Left cardiac atrium (tissue), 4 donors: ENCODE measurements at regions not wholly inside any gene's neighbourhood (a gene's known extent, or its start where the extent isn't known, plus 50 kb on each side); places are given as distances from the start of the nearest gene placed in this dataset.

Experiments used
- ATAC-seq, 2 donors: fragments of 200-7000 bp; cut with Tn5 transposase; one replicate each; pipeline ENCODE4 v1.9.1; 2020; ENCODE audit warnings: mild to moderate bottlenecking in 2 of 2, moderate library complexity in 2 of 2
- DNase-seq: peaks from one replicate; pipeline ENCODE4 v3.0.0-alpha.2; 2020
- intact Hi-C, 2 donors: fragments of 100-400 bp; cut with DNase I; formaldehyde crosslinking; loops; one replicate each; pipeline versions ENCODE4 v1.14.1 to v1.15.1; 2022 to 2023
- donor health status: DM: no; HTN: yes; CAD: no.
- donor health status: DM: no; HTN: yes; CAD: no; lungs with severe emphysema.
- donor health status: DM: yes; HTN: yes; CAD: no.
- donor health status: Dilated cardiomyopathy.

DNA sequence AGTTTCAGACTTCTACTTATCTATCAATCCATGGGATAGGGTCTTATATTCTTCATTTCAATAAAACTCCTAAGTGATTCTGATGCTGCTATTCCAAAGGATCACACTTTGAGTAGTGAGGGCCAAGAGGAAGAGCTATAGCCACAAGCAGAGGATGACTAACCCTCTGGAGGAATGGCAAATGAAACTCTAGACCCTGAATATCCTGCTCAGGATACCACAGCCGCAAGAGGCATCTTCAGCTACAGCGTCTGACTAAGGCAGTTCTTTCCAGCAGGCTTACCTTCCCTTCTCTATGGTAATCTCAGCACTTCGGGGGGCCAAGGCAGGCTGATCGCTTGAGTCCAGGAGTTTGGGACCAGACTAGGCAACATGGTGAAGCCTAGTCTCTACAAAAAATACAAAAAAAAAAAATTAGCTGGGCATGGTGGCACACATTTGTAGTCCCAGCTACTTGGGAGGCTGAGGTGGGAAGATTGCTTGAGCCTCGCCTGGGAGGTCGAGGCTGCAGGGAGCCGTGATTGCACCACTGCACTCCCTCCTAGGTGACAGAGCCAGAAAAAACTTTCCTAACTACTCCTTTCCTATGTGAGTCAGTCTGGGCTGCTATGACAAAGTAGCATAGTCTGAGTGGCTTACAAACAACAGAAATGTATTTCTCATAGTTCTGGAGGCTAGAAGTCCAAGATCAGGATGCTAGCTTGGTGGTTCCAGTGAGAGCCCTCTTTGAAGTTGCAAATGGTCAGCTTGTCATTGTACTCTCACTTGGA is 371.9 kb downstream of the IRS1 start:
- peak in 1 of 2 donors; percentile 56 for ATAC-seq

DNA sequence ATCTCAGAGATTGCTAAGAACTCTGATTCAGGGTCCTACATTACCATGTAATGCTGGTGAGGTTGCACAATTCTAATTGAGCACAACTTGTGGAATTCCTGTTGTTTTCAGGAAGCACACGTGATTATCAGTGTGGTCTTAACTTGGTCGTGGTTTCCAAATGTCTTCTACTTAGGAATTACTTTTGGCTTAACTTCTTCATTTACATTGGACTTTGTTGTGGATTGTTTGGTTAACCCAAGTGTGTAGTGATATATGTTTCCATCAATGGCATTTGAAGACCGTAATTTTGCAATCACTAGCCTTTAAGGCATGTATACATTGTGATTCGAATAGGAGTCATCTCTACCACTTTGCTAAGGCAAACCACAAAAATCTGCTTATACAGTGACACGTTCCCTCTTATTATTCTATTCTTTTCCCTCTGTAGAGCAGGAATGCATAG is 373.3 kb downstream of the IRS1 start:
- ATAC-seq = no peak
- no peak for DNase-seq
- intact Hi-C loops = no loop called here

More for the DNA sequence above, 371.9 kb downstream of the IRS1 start:
- no peak for DNase-seq
- intact Hi-C loops = no loop called here

DNA sequence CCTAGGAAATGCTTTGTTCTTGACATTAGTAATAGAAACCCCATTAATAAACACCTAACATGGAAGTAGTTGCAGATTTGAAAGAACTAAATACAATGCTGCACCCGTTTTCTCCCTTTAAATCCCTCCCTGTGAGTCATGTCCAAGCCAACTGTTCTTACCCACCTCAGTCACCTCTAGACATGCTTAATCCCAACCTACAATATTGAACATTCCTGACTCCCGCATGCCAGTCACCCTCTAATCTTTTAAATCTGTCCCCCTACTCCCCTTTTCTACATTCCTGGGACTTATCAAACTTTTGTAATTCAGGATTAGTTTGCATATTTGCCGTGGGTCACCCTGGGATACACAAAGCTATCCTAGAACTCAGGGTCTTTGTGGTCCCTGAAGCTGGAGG is 374.6 kb downstream of the IRS1 start:
- DNase-seq = no peak
- no peak for ATAC-seq
- intact Hi-C loops = no loop called here

DNA sequence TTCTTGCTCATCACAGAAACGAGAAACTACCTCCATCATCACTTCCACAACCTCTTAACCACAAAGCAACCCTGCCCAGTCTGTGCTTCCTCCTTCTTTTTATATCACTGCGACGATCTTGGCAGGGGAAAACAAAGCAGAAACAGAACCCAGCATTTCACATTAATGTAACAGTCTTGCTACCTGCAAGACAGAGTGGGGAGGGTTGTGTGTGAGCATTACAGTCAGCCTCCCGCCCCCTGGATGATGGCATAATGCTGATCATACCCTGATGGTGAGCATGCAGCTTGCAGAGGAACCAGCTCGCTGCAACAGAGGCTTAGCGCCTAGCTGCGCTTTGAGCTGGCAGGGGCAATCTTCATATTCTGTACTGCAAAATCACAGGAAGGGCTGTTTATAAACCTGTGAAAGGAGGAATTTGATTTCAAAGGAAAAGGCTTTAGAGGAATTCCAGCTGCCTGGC is 376.1 kb downstream of the IRS1 start:
- intact Hi-C loops = no loop called here
- no peak for DNase-seq
- ATAC-seq = peak; percentile 34 to 53

DNA sequence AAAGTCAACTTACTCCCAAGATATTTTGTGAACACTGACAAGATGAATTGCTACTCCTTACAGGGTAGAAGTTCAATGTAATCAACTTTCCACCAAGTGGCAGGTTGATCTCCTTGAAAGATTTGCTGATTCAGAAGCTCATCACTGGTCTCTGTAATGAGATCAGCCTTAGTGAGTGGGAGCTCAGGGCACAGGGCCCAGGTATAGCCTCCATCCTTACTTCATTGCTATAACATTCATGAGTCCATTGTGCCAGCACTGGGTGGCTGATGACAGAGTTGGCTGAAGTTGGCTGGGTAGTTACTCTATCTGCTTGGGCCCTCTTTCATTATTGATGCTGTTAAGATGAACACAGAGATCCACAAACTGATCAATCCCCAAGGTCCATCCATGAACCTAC is 379.0 kb downstream of the IRS1 start:
- DNase-seq = no peak

DNA sequence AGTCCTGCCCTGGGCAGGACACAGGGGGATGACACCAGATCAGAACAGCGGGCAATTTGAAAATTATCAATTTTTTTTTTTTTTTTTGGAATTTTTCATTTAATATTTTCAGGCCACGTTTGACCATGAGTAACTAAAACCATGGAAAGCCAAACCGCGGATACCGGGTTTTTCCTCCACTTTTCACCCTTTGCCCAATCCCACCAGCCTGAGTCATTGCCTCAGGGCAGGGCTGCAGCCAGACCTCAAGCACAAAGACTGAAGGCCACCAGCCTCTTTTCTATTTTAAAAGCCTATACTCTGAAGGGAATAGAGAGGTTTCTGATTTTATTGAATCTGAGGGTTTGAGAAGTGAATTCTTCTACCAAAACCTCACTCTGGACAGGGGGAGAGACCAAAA is 381.1 kb downstream of the IRS1 start:
- intact Hi-C loops = no loop called here
- no peak for DNase-seq
- ATAC-seq = no peak

More for the DNA sequence above, 379.0 kb downstream of the IRS1 start:
- intact Hi-C loops = no loop called here
- ATAC-seq = no peak

DNA sequence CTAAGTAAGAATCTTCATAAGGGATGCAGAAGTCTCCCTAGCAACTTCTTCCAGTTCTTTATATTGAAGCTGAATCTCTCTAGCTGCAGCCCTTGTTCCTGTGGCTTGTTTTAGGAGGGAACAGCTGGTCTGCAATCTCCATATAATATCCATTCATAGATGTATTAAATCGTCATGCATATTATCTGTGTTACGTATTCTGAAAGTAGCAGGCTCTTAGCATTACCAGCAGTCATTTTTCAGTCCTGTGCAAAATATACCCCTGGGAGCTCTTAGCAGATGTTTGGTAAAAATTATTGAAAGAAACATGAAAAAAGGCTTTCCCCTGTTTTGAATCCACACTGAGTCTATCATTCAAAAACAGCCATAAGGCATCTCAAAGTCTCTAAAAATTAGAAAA is 385.3 kb downstream of the IRS1 start:
- intact Hi-C loops = no loop called here
- no peak for ATAC-seq
- DNase-seq = no peak

DNA sequence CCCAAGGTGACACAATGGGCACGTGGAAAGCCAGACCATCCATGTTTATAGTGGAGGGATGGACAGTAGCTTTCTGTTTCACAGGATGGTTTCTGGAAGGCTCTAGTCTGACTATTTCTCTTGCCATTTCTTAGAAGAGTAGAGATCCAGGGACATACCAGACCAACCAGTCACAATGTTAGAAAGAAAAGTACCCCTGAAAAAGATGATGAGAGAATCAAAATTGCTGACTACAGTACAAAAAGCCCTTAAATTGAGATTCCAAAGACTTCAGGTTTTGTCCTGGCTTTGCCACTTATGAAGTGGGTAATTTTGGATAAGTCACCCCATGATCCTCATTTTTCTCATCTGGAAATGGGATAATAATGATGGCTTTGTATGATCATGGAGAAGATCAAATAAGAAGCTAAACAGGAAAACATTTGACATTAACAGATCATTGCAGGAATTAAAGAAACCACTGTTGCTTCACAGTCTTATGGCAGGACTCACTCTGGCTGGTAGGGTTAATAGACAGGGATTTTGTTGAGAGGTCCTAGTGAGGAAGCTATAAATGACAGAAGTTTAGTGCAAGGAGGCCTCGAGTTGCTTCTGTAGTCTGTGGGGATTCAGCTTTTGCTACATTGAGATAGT is 386.0 kb downstream of the IRS1 start:
- intact Hi-C loops = no loop called here
- ATAC-seq = no peak

DNA sequence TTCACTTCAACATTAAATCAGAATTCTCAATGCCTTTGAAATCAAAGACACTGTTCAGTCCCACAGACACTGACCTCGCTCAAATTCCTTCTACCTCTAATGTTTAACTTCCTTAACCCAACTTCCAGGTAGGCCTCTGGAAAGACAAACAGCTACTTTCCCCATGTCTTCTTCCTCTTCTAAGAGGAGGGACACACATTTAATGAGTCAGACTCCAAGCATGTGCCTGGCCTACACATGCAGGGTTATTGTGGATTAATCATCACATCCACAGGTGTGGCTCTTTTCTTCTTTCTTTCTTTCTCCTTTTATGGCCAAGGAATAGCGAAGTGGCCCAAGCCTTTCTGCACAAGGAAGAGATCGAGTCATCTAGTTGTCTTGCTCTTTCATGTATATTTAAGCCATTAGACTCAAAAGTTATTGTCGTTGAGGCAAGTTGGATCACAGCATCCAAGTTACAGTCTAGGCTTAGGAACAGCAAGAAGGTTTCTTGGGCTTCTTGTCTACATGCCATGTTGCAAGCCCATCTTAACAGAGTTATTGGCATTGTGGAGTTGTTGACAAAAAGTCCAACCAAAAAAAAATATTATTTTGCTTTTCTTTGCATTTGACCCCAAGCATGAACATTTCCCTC is 387.8 kb downstream of the IRS1 start:
- intact Hi-C loops = no loop called here
- no peak for DNase-seq
- no peak for ATAC-seq

More for the DNA sequence above, 386.0 kb downstream of the IRS1 start:
- DNase-seq = no peak

DNA sequence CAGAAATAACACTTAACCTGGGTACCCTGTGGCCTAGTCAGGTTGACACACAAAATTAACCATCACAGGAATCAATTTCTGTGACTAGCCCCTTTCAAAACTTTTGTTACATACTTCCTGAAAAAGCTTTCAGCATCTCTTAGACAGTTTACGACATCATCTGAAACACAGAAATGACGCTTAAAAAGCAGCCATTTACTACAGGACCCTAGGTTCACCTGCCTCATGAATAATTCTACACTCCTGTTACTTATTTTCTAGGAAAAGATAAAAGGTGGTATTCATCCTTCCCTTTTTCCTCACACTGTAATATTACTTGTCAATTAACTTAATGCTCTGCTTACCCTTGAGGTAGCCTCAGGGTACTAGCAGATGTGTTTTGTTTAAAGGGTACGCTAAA is 388.4 kb downstream of the IRS1 start:
- DNase-seq (no peak), ATAC-seq (no peak)
- intact Hi-C loops = no loop called here

DNA sequence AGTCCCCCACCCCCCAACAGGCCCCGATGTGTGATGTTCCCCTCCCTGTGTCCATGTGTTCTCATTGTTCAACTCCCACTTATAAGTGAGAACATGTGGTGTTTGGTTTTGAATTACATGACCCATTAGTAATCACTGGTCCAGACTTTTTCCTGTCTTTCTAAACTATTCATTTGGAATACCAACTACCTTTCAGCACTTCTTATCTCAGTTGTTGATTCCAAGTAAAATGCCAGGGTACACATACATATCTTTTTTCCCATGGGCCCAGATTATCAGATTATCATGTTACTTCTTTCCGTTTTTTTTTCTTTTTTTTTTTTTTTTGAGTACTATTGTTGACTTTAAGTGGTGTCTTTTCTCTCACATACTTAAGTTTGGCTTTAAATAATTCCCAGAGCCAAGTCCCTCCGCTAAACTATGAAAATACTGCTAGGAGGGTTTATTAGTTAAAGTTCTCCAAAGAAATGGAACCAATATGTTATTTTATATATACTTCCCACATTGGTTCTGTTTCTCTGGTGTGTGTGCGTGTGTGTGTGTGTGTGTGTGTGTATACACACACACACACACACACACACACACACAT is 389.3 kb downstream of the IRS1 start:
- intact Hi-C loops = no loop called here
- no peak for DNase-seq
- ATAC-seq = peak; percentile 30 to 57

DNA sequence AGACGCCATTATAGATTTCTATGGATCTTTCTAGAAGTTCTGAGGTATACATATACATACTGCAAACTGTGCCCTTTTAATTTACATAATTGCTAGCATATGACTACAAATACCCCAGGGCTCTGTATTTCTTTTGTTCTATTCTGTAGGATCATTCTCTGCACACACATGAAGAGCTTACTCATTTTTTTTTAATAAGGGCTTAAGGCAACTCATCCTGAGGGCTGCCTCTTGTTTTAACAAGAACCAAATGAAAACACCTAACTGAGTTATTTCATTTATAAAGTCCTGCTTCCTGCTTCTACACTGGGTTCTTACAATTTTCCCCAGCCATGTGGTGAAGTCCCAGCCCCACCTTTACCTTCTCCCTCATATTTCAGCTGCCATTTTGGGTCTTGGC is 390.5 kb downstream of the IRS1 start:
- intact Hi-C loops = no loop called here
- no peak for ATAC-seq
- no peak for DNase-seq

DNA sequence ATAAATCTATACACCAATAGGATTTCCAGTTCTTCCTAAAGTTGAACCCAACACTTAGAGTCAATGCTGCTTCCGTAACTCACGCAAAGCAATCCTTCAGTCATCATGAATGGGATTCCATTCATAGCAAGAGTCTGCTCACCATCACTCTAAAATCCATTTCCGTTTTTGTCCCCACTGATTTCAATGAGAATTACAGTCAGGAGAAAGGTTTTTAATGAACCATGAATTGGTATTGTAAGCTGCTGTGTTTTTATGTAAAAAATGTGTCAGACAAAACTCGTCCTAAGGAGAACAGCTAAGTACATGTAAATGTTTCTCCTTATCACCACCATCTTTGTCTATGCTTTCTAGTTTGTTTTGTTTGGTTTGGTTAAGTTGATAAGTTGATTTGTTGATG is 391.5 kb downstream of the IRS1 start:
- ATAC-seq (no peak), DNase-seq (no peak)

DNA sequence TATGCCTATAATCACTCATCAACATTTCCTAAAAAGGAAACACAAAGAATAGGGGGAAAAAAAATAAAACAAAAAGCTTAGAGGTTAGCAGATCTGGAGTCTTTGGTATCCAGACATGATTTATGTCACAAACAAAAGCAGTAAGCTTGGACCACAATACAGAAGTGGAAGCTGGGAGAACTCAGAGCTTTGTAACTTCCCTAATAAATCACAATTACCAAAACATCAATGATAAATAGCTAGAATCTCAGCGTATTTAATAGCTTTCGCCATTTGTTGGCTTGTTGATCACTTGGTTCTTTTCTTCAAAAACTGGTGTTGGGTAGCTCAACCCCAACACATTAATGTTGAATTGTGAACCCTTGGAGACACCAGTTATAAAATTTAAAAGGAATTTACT is 392.5 kb downstream of the IRS1 start:
- DNase-seq (no peak), ATAC-seq (no peak)
- intact Hi-C loops = no loop called here

More for the DNA sequence above, 391.5 kb downstream of the IRS1 start:
- intact Hi-C loops = no loop called here

DNA sequence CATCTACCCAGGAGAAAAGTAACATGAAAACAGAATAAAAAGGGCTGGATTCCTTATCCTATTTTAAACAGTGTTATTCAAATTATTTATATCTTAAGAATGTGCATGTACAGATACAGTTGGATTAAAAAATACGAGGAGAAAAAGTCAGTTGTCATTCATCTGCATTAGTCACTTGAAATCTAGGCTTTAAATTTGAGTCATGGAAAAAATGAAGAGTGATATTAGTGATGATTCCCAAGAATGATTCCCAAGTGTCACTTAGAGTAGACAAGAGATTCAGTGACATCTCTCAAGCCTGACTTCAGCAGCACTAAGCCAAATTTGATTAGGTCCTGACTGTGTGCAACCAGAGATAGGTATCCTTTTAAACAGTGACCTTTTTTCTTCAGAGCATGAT is 394.2 kb downstream of the IRS1 start:
- ATAC-seq (no peak), DNase-seq (no peak)
- intact Hi-C loops = no loop called here

DNA sequence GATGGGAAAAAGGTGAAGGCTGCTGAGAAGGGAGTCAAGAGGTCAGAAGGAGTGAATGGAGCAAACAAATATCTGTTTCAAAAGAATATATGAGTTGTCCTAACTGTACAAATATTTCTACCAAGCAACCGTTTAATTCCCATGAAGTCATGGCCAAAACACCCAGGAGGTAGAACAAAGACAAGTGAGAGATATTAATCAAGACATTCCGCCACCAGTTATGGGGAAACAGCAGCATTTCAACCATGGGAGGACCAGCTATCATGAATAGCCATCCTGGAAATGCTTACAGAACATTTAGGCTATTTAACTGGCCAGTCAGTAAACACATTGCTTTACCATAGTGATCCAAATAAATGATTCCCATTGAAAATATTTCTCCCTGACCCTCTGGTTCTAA is 396.3 kb downstream of the IRS1 start:
- intact Hi-C loops = no loop called here
- ATAC-seq (no peak), DNase-seq (no peak)

DNA sequence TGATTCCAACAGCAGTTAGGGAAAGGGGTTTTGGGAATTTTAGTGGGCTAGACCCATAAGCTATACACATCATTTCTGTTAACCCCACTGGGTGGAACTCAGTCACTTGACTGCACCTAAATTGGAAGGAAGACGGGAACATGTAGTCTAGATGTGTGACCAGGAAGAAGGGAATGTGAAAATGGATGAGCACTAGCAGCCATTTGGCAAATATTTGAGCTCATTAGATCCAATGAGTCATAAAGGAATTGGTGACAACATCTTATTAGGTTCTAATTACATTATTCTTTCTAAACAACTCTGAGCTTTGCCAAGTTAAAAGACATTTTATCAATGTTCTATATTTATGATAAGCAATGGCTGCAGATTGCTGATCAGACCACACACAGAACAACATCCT is 400.6 kb downstream of the IRS1 start:
- intact Hi-C loops = no loop called here
- DNase-seq = no peak
- ATAC-seq = no peak

DNA sequence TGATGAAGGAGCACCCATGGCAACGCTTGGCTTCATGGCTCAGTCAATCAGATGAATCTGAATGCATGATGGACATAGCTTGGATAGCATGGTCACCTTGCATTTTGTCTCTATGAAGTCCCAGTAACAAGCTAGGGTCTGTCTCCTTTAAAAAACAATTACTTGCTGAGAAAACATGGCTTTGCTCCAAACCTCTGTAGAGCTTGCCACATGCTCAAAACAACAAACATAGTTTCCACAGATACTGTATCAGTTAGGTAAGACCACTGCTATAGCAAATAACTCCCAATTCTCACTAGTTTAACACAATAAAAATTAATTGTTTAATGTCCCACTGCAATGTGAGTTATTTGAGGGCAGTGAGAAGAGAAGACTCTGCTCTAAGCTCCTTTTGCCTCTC is 401.0 kb downstream of the IRS1 start:
- intact Hi-C loops = no loop called here
- DNase-seq = no peak
- no peak for ATAC-seq

DNA sequence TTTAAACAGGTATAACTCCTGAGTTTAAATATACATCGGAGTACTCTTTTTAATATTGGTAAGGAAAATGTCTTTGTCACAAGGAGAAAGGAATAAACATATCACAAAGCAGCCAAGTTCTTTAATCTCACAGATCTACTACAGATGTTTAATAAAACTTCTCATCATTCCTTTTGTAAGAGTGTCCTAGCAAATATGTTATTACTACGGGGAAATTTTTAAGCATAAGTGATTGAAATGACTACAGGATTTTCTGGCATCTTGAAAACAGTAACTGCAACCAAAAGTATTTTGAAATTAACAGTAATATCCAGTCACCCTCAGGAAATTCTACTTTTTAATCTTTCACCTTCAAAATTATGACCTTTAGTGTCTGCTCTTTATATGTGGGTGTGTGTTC is 403.1 kb downstream of the IRS1 start:
- intact Hi-C loops = no loop called here
- no peak for ATAC-seq
- no peak for DNase-seq

DNA sequence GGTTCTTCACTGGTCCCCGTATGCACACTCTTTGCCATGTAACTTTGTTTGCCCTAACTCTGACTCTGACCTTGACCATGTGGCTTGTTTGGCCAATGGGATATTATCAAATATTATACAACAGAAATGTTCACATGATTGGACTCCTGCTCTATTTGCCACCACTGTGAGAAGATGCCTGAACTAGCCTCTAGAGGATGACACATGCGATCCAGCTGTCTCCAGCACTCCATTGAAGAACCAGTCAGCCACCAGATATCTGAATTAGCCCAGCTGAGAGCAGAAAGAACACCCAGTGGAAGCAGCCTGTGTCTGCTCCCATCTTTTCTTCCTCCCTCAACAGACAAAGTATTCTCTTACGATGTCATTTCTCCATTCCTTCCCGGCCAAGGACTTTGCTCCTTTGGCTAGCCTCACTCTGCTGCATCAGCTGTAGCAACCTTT is 412.1 kb downstream of the IRS1 start:
- no peak for DNase-seq
- ATAC-seq = no peak
- intact Hi-C loops = no loop called here
